ENCODE measurements at regions not wholly inside any gene's neighbourhood (a gene's known extent, or its start where the extent isn't known, plus 50 kb on each side); places are given as distances from the start of the nearest gene placed in this dataset.

GRCh38 chrX:10813761-10814160 lies 193.4 kb upstream of the MID1 start:
- DNase-seq (ENCODE audit: low read depth), result no peak

- DNase-seq (ENCODE audit: low read depth), result no peak
Measured at GRCh38 chrX:10818651-10819050, 198.3 kb upstream of the MID1 start.

- no peak for DNase-seq (ENCODE audit: low read depth)
Measured at GRCh38 chrX:10819973-10820372, 199.6 kb upstream of the MID1 start.

- DNase-seq (ENCODE audit: low read depth), result no peak
Measured at GRCh38 chrX:10821293-10821692, 200.9 kb upstream of the MID1 start.

- DNase-seq (ENCODE audit: low read depth), result no peak
Measured at GRCh38 chrX:10828036-10828435, 207.7 kb upstream of the MID1 start.

GRCh38 chrX:10828640-10829039 lies 208.3 kb upstream of the MID1 start:
- DNase-seq (ENCODE audit: low read depth), result no peak

GRCh38 chrX:10831716-10832502 lies 211.5 kb upstream of the MID1 start:
- no peak for DNase-seq (ENCODE audit: low read depth)

- DNase-seq (ENCODE audit: low read depth), result peak; percentile 13
Measured at GRCh38 chrX:10833299-10834169, 213.1 kb upstream of the MID1 start.

- DNase-seq (ENCODE audit: low read depth), result peak; percentile 44
Measured at GRCh38 chrX:10841579-10841978, 221.2 kb upstream of the MID1 start.

- DNase-seq (ENCODE audit: low read depth), result no peak
Measured at GRCh38 chrX:10842646-10843045, 222.3 kb upstream of the MID1 start.

GRCh38 chrX:10847333-10847732 lies 226.9 kb upstream of the MID1 start:
- DNase-seq (ENCODE audit: low read depth), result no peak

GRCh38 chrX:10851809-10852208 lies 231.4 kb upstream of the MID1 start:
- DNase-seq (ENCODE audit: low read depth), result no peak

GRCh38 chrX:10854594-10854993 lies 234.2 kb upstream of the MID1 start:
- no peak for DNase-seq (ENCODE audit: low read depth)

- no peak for DNase-seq (ENCODE audit: low read depth)
Measured at GRCh38 chrX:10855845-10856244, 235.5 kb upstream of the MID1 start.

- DNase-seq (ENCODE audit: low read depth), result no peak
Measured at GRCh38 chrX:10856797-10857196, 236.4 kb upstream of the MID1 start.

- DNase-seq (ENCODE audit: low read depth), result no peak
Measured at GRCh38 chrX:10859353-10859752, 239.0 kb upstream of the MID1 start.

GRCh38 chrX:10875995-10876394 lies 235.1 kb upstream of the HCCS start:
- DNase-seq (ENCODE audit: low read depth), result no peak

GRCh38 chrX:10882484-10882883 lies 228.6 kb upstream of the HCCS start:
- DNase-seq (ENCODE audit: low read depth), result no peak

GRCh38 chrX:10884246-10884645 lies 226.9 kb upstream of the HCCS start:
- DNase-seq (ENCODE audit: low read depth), result peak; percentile 44

- no peak for DNase-seq (ENCODE audit: low read depth)
Measured at GRCh38 chrX:10892621-10893225, 218.4 kb upstream of the HCCS start.

GRCh38 chrX:10893366-10893765 lies 217.8 kb upstream of the HCCS start:
- DNase-seq (ENCODE audit: low read depth), result no peak

- DNase-seq (ENCODE audit: low read depth), result no peak
Measured at GRCh38 chrX:10893976-10894375, 217.2 kb upstream of the HCCS start.

GRCh38 chrX:10897768-10898167 lies 213.4 kb upstream of the HCCS start:
- no peak for DNase-seq (ENCODE audit: low read depth)

Data from fibroblast of the conjunctiva (primary cell).